OCI-M1 (cell line): ENCODE measurements at regions not wholly inside any gene's neighbourhood (a gene's known extent, or its start where the extent isn't known, plus 50 kb on each side); places are given as distances from the start of the nearest gene placed in this dataset.
"Not testable (repeated sequence)": the region's sequence is repeated elsewhere in the genome, so short reads cannot be mapped to it uniquely, and the experiment has no call there.

ENCODE experiments used
- DNase-seq: peaks from one replicate; lab custom pipeline; 2025; lab: John Stamatoyannopoulos, UW

DNA sequence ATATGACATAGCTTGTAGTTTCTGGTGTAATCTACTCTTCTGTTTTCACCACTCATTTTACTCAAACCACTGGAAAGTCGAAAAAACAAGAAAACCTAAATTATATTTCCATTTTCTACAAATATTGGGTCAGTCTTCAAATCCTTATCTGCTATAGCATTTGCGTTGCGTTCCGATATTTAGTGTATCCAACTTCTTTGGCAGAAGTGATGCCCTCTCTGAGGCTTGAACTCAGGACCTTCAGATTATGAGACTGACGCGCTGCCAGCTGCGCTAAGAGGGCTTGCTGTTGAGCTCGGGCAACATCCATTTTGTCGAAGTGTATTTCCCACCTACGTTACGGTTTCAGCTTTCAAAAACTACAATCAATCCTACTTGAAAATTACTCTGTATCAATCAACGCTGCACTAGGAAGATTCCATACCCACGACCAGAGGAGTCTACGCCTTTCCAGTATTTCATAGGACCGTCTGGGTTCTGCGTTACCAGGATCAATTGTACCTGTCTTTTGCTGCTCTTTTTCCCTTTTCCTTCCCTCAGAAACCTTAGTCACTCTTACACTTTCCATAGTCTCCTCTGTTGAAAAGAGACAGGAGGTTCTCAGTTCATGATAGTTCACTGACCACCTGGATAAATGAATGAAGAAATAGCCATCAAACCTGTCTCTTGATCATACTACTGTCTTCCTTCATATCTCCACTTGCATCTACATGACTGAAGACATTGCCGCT, 140.5 kb upstream of the ZNF322 start:
- not testable (repeated sequence) for DNase-seq

DNA sequence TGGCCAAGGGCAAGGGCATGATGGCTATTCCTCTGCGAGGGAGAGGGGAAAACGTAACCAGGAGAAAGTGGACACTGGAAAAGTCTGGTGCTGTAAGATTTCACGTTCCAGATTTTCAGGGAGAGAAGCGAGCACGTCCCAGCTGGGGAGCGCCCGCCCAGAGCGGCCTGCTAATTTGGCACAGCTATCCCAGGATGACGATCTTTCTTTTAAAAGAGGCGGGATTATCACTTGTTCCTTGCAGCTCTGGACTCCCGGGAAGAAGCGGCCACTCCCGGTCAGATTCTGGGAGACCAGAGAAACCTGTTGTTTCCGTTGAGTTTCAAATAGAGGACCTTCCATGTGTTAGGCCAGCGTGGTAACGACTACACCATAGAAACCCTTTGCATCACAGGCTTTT, 144.2 kb upstream of the ZNF322 start:
- not testable (repeated sequence) for DNase-seq

DNA sequence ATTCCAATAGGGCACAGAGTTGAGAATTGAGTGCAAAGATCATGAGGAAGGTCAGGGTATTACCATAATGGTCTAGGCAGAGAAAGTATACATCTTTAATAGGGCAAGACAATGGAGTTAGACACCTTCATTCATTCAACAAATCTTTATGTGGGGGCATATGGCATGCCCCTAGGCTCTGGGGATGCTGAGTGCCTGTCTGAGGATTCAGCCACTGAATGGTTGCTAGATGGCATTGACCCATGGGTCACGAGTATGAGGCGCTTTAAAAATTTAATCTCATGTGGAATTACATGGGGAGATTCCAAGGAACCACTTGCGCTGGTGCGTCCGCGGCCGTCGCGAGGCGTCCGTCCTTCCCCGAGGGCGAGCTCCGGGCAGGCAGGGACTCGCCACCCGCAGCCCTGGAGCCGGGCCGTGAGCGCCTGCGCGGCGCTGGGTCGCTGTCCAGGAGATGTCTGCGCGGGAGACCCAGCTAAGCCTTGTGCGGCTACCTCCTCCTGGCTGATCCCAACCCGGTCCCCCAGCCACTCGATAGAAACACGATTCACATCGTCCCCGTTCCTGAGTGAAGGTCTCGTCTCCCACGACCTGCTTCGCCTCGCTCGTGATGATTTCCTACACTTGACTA, 152.1 kb upstream of the ZNF322 start:
- not testable (repeated sequence) for DNase-seq

DNA sequence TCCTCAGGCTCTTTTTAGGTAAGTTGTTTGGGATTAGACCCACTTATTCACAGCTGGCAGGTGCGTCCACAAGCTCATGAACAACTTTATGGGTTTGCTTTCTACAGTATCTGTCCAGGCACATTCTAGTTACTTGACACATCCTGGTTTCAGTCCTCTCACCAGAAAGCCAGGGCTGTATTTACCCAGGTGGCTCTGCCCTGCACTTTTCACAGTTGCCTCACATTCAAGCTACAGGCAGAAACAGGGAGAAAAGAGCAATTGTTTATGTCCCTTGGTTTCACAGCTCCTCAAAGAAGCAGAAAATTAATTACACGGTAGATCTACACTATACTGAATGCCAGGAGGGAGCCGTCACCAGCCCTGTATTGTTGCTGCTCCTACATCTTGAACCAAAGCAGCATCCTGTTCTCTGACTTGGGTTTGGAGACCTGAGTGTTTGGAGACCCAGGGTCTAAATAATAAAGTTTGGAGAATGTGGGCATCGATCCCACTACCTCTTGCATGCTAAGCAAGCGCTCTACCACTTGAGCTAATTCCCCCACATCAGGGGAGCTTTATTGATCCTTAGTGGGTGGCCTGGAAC, 159.2 kb upstream of the ZNF322 start:
- not testable (repeated sequence) for DNase-seq

DNA sequence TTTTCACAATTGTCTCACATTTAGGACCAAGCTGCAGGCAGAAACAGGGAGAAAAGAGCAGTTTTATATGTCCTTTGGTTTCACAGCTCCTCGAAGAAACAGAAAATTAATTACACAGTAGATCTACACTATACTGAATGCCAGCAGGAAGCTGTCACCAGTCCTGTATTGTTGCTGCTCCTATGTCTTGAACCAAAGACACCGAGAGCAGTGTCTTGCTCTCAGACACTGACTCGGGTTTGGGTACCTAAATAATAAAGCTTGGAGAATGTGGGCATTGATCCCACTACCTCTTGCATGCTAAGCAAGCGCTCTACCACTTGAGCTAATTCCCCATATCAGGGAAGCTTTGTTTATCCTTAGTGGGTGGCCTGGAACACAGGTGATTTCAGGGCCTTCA, 168.4 kb upstream of the ZNF322 start:
- not testable (repeated sequence) for DNase-seq

DNA sequence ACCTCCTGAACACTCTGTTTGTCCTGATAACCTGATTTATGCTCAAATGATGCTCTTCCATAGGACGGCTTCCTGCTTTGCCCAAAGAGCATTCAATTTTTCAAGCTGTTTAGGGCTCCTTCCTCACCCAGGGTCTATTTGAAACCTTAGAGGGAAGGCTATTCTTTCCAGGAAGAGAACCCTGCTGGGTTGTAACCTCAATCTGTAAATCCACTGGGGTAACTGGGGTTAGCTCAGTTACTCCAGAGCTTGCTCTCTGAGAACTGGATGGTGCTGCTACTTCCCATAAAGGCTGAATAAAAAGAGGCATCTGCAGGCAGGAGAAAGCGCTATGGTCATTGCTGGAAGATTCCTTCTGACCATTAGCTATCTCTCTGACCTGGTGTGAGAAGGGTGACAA, 169.9 kb upstream of the ZNF322 start:
- not testable (repeated sequence) for DNase-seq

DNA sequence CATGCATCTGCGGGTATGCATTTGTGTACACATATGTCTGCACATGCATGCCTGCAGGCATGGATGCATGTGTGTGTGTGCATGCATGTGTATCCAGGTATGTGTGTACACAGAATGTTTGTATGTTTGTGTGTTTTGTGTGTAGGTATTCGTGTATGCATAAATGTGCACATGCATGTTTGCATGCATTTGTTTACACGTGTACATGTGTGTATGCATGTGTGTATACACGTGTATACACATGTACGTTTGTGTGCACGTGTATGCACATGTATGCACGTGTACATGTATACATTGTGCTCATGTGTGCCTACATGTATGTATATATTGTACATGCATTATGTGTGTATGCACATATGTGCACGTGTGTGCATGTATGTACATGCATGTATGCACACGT, 171.4 kb upstream of the ZNF322 start:
- DNase-seq: not testable (repeated sequence)

DNA sequence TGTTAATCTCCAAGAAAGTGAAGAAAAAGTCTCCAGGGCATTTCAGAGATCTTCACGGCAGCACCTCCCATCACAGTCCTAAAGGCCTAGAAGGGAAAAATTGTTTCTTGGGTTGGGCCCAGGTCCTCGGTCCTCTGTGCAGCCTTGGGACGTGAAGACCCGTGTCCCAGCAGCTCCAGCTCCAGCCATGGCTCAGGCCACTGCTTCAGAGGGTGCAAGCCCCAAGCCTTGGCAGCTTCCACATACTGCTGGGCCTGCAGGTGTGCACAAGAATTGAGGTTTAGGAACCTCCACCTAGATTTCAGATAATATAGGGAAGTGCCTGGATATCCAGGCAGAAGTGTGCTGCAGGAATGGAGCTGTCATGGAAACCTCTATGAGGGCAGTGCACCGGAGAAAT, 176.2 kb upstream of the ZNF322 start:
- DNase-seq: not testable (repeated sequence)

DNA sequence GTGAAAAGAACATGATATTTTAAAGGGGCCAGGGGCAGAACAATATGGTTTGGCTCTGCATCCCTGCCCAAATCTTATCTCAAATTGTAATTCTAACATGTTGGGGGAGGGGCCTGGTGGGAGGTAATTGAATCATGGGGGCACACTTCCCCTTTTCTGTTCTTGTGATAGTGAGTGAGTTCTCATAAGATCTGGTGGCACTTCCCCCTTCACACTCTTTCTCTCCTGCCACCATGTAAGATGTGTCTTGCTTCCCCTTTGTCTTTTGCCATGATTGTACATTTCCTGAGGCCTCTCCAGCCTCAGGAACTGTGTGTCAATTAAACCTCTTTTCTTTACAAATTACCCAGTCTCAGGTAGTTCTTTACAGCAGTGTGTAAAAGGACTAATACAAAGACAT, 177.1 kb upstream of the ZNF322 start:
- DNase-seq: not testable (repeated sequence)

DNA sequence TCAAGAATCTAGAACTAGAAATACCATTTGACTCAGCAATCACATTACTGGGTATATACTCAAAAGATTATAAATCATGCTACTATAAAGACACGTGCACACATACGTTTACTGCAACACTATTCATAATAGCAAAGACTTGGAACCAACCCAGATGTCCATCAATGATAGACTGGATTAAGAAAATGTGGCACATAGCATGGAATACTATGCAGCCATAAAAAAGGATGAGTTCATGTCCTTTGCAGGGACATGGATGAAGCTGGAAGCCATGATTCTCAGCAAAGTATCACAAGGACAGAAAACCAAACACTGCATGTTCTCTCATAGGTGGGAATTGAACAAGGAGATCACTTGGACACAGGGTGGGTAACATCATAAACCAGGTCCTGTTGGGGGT, 185.3 kb upstream of the ZNF322 start:
- DNase-seq: not testable (repeated sequence)

DNA sequence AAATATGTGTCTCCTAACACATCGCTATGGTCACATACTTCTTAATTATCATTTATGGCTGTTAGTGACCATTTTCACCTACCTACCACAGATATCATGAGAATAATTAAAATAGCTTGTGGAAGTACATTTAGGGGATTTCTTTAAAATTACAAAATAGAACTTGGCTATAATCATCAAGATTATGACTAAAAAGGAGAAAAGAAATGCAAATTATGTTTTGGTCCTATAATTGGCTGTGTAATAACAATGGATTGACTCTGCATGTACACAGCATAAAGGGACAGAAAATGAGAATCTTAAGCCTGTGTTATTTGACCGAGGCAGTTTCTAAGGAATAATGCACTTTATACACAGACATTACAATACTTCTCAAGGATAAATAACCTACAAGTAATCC, 197.7 kb upstream of the ZNF322 start:
- not testable (repeated sequence) for DNase-seq

DNA sequence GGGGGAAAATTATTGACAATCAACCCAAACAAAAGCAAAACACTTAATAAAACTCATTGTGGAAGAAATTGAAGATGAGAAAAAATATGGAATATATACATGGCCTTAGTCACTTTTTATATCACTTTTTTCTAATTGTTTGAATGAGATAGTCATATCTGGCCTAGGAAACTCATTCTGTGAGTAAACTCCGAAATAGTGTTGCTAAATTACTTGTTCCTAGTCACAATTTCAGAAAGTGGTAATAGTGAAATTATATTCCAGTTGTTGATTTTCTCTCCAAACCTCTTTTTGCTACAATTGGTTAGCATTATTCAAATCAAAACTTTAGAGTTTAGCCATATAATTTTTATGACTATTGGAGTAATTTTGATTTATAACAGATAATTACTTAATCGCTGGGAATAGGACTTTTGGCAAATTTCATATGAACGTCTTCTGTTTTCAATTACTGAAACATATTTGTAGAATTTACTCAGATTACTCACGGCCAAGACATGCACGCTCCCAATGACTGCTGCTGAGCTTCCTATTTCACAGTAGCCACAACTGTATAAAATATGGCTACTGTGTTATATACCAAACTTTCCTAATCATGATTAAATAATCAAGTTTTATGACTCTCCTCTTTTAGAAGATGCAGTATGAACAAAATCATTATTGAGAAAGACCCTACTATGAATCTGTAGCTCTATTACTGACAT, 199.7 kb upstream of the ZNF322 start:
- DNase-seq: not testable (repeated sequence)

DNA sequence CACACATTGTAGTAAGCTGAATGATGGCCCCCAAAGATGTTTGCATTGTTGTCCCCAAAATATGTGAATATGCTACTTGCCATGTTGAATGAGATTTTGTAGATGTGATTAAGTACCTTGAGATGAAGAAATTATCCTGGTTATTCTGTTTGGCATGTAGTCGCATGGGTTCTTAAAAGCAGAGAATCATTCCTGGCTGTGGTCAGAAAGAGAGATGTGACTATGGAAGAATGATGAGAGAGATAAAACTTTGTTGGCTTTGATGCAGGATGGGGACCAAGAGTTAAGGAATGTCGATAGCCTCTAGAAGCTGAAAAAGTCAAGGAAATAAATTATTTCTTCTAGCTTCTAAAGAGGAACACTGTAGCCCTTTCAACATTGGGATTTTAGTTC, 200.2 kb upstream of the ZNF322 start:
- not testable (repeated sequence) for DNase-seq

DNA sequence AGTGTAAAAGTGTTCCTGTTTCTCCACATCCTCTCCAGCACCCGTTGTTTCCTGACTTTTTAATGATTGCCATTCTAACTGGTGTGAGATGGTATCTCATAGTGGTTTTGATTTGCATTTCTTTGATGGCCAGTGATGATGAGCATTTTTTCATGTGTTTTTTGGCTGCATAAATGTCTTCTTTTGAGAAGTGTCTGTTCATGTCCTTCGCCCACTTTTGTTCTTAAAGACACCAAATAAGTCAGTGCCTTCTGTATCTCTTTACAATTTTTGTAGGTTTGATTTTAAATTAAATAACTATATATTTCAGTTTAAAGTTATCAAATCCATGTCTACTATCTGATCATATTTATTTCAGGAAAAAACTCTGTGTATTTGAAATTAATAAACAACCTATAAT, 202.4 kb upstream of the ZNF322 start:
- DNase-seq: not testable (repeated sequence)

DNA sequence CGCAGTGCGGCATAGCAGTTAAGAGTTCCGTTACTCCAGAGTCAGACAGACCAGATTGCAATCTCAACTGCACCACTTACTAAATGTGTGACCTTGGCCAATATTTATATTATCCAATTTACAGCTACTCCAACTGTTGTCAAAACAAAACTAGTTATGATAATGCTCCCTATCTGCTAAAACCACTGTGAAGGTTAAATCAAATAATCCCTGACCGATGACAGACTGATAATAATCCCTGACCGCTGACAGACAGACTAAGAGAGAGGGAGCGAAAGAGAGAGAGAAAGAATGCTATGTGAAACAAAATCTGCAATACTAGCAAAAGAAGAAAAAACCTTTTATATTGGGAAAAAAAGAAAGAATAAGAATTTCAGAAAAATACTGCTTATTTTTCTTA, 204.1 kb upstream of the ZNF322 start:
- DNase-seq: not testable (repeated sequence)

DNA sequence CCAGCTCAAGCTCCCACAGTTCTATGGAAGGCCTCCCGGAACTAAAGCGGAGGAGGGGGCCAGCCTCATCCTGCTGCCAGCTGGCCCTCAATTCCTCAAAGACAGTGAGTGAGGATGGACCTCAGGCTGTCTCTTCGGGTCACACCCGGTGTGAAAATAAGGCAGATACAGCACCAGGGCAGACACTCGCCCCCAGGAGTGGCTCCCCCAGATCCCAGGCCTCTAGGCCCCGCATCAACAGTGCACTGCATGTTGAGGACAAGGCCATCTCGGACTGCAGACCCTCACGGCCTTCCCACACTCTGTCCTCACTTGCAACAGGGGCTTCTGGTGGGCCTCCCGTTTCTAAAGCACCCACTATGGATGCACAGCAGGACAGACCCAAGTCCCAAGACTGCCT, 239.2 kb upstream of the ZNF322 start:
- not testable (repeated sequence) for DNase-seq

DNA sequence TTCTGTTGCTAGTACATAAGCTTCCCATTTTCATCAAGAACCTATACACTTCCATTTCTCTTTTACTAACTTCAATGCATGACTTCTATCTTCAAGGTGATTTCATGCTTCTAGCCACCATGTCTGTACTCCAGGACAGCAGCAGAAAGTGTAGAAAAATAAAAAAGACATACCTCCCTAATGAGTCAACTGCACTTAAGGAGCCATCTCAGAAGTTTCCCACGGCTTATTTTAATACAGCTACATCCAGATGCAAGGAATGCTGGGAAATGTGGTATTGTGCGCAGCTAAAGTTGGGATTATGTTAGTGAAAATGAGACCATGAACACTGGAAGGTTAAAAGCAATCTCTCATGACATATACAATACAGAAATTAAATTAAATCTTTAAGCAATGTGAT, 264.7 kb upstream of the ZNF322 start:
- not testable (repeated sequence) for DNase-seq

DNA sequence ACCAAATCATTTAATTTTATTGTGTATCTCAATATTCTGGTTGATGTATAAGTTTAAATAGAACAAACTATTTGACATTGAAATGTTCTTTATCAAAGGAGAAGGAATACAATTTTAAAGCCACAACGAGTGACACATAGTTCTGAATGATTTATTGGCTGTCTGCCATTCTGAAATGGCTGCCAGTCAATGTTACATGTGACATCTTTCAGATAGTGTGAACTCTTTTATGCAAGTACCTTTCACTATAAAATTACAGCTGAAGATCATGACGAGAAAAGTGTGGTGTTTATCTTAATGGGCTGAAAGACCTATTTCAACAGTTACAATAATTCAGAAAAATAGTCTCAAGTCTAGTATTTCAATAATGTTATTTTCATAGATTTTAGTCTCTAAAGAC, 268.6 kb upstream of the ZNF322 start:
- DNase-seq: not testable (repeated sequence)

DNA sequence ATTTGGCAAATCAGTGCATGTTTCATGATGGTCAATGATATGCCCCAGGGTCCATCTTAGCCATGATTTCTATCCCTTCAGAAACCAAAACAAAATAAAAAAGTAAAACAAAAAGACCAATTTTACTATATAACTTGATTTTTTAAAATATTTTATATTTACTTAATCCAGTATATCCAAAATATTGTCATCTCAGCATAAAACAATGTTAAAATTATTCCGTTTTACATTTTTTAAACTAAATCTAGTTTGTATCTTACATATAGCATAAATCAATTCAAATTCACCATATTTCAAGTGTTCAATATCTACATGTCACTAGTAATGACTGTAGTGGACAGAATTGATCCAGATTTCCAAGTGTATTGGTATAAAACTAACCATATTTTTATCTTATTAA, 277.7 kb upstream of the ZNF322 start:
- DNase-seq: not testable (repeated sequence)

DNA sequence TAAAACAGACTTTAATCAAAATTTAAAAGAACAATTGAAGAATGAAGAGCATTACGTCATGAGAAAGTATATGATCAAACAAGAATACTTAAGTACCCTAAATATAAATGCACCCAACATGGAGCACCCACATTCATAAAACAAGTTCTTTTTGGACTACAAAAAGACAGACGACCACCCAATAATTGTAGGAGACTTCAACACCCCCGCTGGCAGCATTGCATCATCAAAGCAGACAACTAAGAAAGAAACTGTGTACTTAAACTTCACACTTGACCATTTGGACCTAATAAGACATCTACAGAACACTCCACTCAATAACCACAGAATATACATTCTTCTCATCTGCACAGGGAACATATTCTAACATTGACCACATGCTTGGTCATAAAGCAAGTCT, 291.7 kb upstream of the ZNF322 start:
- not testable (repeated sequence) for DNase-seq

DNA sequence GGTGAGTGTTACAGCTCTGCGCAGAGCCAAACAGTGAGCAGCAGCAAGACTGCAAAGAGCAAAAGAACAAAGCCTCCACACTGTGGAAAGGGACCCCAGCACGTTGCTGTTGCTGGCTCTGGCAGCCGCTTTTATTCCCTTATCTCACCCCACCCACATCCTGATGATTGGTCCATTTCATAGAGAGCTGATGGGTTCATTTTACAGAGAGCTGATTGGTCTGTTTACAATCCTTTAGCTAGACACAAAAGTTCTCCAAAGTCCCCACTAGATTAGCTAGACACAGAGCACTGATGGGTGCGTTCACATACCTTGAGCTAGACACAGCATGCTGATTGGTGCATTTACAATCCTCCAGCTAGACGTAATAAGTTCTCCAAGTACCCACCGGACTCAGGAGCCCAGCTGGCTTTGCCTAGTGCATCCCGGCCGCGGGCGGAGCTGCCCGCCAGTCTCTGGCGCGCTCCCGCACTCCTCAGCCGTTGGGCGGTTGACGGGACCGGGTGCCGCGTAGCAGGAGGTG, 291.4 kb upstream of the PRSS16 start:
- peak; percentile 94 for DNase-seq

DNA sequence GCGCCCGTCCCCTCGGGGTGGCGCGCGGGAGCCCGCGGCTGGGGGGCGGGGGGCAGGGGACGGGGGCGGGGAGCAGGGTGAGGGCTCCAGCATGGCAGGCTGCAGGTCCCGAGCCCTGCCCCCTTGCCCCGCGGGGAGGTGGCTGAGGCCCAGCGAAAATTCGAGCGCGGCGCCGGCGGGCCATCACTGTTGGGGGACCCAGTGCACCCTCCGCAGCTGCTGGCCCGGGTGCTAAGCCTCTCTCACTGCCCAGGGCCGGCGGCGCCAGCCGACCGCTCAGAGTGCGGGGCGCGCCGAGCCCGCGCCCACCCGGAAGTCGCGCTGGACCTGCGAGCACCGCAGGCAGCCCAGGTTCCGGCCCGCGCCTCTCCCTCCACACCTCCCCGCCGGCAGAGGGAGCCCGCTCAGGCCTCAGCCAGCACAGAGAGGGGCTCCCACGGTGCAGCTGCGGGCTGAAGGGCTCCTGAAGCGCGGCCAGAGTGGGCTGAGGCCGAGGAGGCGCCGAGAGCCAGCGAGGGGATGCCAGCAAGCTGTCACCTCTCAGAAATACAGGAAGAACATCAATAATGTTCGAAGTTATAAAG, 290.8 kb upstream of the PRSS16 start:
- peak; percentile 82 for DNase-seq
